HUES64 (cell line): ENCODE measurements at regions not wholly inside any gene's neighbourhood (a gene's known extent, or its start where the extent isn't known, plus 50 kb on each side); places are given as distances from the start of the nearest gene placed in this dataset.

Experiments
- H3K27ac ChIP-seq: 2 replicates; pipeline ENCODE4 v1.7.0; 2013; ENCODE audit warnings: low read depth, low read length, inconsistent platforms
- H3K27me3 ChIP-seq: 2 replicates; pipeline ENCODE4 v1.6.1; 2013; ENCODE audit warnings: mild to moderate bottlenecking, low read length; ENCODE audit not compliant: insufficient read depth
- H3K36me3 ChIP-seq: 2 replicates; pipeline ENCODE4 v1.6.1; 2013; ENCODE audit warnings: mild to moderate bottlenecking, low read length; ENCODE audit not compliant: insufficient read depth
- H3K4me1 ChIP-seq: 2 replicates; pipeline ENCODE4 v1.6.1; 2013; ENCODE audit warnings: mild to moderate bottlenecking, low read length, moderate library complexity; ENCODE audit not compliant: insufficient read depth
- H3K4me3 ChIP-seq: 2 replicates; pipeline ENCODE4 v1.5.1; 2013; ENCODE audit warnings: mild to moderate bottlenecking, low read length, moderate library complexity
- H3K9ac ChIP-seq: 2 replicates; pipeline ENCODE4 v1.6.1; 2013; ENCODE audit warnings: mild to moderate bottlenecking, low read depth, low read length
- H3K9me3 ChIP-seq: 2 replicates; pipeline ENCODE4 v1.6.1; 2013; ENCODE audit warnings: low read depth, low read length; ENCODE audit not compliant: insufficient read depth
- WGBS: fragments of 150-250, 120-280 bp; methylation state at CpG from one replicate; pipeline ENCODE4 v1.1.7; 2013; ENCODE audit warnings: missing lambda C conversion rate; 5-methylcytosine and 5-hydroxymethylcytosine counted together

DNA sequence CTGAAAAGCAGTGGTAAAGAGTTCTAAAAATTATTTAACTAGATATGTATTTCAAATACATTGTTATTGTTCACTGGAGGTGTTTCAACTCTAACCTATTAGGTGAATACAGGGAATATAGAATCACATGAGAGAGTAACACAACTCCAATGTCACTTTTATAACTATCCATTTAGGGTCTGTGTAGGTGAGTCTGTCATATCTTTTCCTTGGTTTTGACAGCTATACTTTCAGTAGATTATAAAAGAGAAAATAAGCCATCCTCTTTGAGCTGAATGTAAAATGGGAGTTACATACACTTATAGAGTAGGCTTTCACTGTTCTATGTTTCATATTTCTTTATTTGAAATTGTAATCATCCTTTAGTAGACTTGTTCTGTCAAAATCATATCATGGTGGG lies 2321.0 kb downstream of the PCDH9 start:
- no peaks in the 10 kb centered on the region for H3K36me3 ChIP-seq
- H3K9me3 ChIP-seq = no peaks in the 10 kb centered on the region; the same call in 1 of the 2 replicates
- H3K4me1 ChIP-seq = no peaks in the 10 kb centered on the region
- no peak overlapping the region for H3K27ac ChIP-seq
- no peak overlapping the region for H3K4me3 ChIP-seq
- no peak overlapping the region for H3K9ac ChIP-seq
- no peaks in the 10 kb centered on the region for H3K27me3 ChIP-seq

DNA sequence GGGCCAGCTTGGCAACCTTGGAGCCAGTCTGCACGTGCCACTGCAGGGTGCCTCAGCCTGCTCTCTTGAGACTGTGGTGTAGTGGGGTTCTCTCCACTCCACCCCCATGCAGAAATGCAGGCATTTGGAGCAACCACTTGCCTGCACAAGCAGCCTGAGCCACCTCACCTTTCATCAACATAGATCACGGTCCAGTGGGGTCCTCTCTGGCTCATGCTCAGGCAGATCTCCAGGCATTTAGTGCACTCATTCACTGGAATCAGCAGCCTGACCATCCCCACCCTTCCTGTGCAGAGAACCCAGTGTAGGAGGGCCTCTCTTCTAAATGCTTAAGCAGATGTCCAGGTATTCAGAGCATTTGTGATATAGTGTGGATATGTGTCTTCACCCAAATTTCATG lies 2330.1 kb downstream of the PCDH9 start:
- H3K27me3 ChIP-seq = no peaks in the 10 kb centered on the region
- H3K4me1 ChIP-seq = no peaks in the 10 kb centered on the region
- H3K36me3 ChIP-seq = no peaks in the 10 kb centered on the region
- H3K27ac ChIP-seq = no peak overlapping the region
- H3K9ac ChIP-seq = no peak overlapping the region
- no peaks in the 10 kb centered on the region for H3K9me3 ChIP-seq
- 94% methylated on average over 2 of the region's 2 CpGs for WGBS
- H3K4me3 ChIP-seq = no peak overlapping the region

DNA sequence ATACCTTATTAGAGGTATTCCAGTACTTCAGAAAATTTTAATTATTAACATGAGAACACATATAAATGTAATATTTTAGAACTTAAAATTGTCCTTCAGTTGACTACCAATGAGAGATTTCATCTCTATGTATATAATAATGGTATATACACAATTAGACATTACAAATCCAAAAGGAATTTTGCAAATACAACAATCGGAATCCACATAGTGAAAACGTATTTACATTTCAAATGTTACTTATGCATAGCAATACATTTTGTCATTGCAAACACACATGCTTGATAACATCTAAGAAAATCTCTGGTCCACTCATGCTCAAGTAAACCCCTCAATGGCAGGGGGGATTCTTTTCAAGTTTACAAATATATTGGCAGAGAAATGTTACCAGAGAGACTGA lies 2345.2 kb downstream of the PCDH9 start:
- H3K9me3 ChIP-seq = no peaks in the 10 kb centered on the region
- no peaks in the 10 kb centered on the region for H3K4me1 ChIP-seq
- no peak overlapping the region for H3K27ac ChIP-seq
- H3K4me3 ChIP-seq = no peak overlapping the region
- H3K27me3 ChIP-seq = no peaks in the 10 kb centered on the region
- 90% methylated on average over 2 of the region's 2 CpGs for WGBS
- no peak overlapping the region for H3K9ac ChIP-seq
- no peaks in the 10 kb centered on the region for H3K36me3 ChIP-seq

DNA sequence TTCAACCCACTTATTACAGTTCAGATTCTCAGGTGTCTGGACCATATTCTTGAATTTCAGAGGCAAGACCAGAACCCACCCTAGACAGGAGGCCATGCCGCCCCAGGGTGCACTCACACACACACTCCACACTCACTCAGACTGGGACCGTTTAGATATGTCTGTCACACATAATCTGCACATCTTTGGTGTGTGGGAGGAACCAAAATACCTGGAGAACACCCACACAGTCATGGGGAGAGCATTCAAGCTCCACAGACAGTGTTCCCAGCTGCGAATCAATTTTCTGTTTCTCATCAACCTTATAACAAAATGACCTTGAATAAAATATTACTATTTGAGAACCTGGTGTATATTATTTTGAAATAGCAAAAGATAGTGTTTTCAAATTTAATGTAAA lies 2353.0 kb downstream of the PCDH9 start:
- no peaks in the 10 kb centered on the region for H3K9me3 ChIP-seq
- 93% methylated on average over 3 of the region's 3 CpGs for WGBS
- H3K36me3 ChIP-seq = no peaks in the 10 kb centered on the region

DNA sequence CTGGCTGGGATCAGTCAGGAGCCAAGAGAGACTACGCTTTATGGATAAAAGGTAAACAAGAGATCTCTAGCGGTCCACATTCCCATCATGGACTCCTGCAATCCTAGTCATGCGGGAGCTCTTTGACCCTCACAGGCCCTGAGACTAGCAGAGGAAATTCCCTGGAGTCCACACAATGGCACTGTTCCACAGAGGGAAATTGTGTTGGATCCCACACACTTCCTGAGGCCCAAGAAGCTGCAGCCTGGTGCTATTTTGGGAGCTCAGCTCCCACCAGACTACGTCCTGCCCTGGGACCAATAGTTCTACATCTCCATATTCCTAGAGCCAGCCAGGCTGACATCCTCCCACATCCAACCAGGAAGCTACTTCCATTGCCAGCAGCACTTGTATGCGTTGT lies 2358.4 kb downstream of the PCDH9 start:
- Histone ChIP-seq H3K4me3 (no peak overlapping the region), H3K9me3 (no peaks in the 10 kb centered on the region; the same call in 1 of the 2 replicates), H3K4me1 (no peaks in the 10 kb centered on the region), H3K36me3 (no peaks in the 10 kb centered on the region), H3K27me3 (no peaks in the 10 kb centered on the region), H3K9ac (no peak overlapping the region), H3K27ac (no peak overlapping the region)
- WGBS = 95% methylated on average over 5 of the region's 5 CpGs

More for the DNA sequence above, 2353.0 kb downstream of the PCDH9 start:
- Histone ChIP-seq H3K4me3 (no peak overlapping the region), H3K27ac (no peak overlapping the region), H3K4me1 (no peaks in the 10 kb centered on the region), H3K9ac (no peak overlapping the region), H3K27me3 (no peaks in the 10 kb centered on the region)

DNA sequence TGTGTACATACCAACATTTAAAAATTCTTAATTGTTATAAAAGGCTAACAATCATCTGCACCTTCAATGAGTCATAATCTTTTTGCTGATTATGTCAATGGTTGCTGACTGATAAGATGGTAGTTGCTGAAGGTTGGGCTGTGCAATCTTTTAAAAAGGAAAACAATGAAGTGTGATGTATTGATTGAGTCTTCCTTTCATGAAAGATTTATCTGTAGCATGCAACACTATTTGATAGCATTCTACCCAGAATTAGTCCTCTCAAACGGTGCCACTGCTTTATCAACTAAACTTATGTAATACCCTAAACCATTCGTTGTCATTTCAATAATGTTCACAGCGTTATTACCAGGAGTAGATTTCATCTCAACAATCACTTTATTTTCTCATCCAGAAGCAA lies 2360.6 kb downstream of the PCDH9 start:
- no peaks in the 10 kb centered on the region for H3K27me3 ChIP-seq
- no peaks in the 10 kb centered on the region; the same call in 1 of the 2 replicates for H3K9me3 ChIP-seq
- H3K4me3 ChIP-seq = no peak overlapping the region
- 95% methylated on average over 3 of the region's 3 CpGs for WGBS
- H3K36me3 ChIP-seq = no peaks in the 10 kb centered on the region
- no peaks in the 10 kb centered on the region for H3K4me1 ChIP-seq
- no peak overlapping the region for H3K27ac ChIP-seq
- no peak overlapping the region for H3K9ac ChIP-seq

DNA sequence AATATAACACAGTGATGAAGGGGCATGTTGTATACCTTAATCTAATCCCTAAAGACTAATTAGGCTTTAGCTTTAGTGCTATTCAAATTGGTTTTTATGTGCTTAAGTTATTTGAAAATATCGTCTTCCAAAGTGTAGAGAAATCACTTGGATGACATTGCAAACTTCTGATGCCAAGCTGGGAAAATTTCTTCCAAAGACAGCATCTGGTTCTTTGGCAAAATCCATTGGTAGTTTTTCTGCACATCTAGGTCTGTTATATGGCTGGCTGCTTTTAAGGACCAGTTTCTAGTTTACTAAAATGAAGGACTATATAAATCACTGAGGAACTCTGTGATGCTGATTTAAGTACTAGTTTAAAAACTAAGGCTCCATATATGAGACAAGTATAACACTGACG lies 2362.3 kb downstream of the PCDH9 start:
- no peaks in the 10 kb centered on the region for H3K36me3 ChIP-seq
- no peak overlapping the region for H3K4me3 ChIP-seq
- WGBS = 98% methylated on average over 2 of the region's 2 CpGs
- H3K9ac ChIP-seq = no peak overlapping the region
- H3K4me1 ChIP-seq = no peaks in the 10 kb centered on the region
- no peaks in the 10 kb centered on the region; the same call in 1 of the 2 replicates for H3K9me3 ChIP-seq
- H3K27ac ChIP-seq = no peak overlapping the region
- no peaks in the 10 kb centered on the region for H3K27me3 ChIP-seq

- no peak overlapping the region for H3K27ac ChIP-seq
- no peak overlapping the region for H3K9ac ChIP-seq
- H3K27me3 ChIP-seq = no peaks in the 10 kb centered on the region
- no peaks in the 10 kb centered on the region for H3K4me1 ChIP-seq
- no peak overlapping the region for H3K4me3 ChIP-seq
- no peaks in the 10 kb centered on the region; the same call in 1 of the 2 replicates for H3K9me3 ChIP-seq
- no peaks in the 10 kb centered on the region for H3K36me3 ChIP-seq
Measured at GRCh38 chr13:64866331-64866730, 2363.8 kb downstream of the PCDH9 start.

DNA sequence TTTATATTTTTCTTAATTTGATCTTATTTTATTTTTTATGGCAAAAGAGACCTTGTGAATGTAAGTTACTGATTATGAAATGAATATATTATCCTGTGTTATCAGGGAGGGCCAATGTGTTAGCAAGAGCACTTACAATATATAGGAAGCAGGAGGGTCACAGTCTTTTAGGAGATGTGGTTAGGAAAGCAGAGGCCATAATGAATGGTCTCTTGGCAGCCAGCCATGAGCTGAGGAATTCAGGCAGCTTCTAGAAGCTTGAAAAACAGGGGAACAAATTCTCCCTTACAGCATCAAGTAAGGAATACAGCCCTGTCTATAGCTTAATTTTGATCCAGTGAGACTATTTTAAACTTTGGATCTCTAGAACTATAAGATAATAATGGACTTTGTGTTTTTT lies 2374.6 kb downstream of the PCDH9 start:
- no peak overlapping the region for H3K9ac ChIP-seq
- H3K27ac ChIP-seq = no peak overlapping the region
- no peaks in the 10 kb centered on the region for H3K36me3 ChIP-seq
- H3K4me1 ChIP-seq = peaks cover 11% of the 10 kb centered on the region; the same call in 1 of the 2 replicates
- H3K4me3 ChIP-seq = no peak overlapping the region
- H3K27me3 ChIP-seq = no peaks in the 10 kb centered on the region
- H3K9me3 ChIP-seq = no peaks in the 10 kb centered on the region

GRCh38 chr13:64850017-64850416 lies 2380.1 kb downstream of the PCDH9 start:
- no peak overlapping the region for H3K27ac ChIP-seq
- H3K9ac ChIP-seq = no peak overlapping the region
- H3K4me1 ChIP-seq = no peaks in the 10 kb centered on the region; the same call in 1 of the 2 replicates

GRCh38 chr13:64849196-64849595 lies 2380.9 kb downstream of the PCDH9 start:
- H3K9me3 ChIP-seq = no peaks in the 10 kb centered on the region
- H3K9ac ChIP-seq = no peak overlapping the region
- H3K27me3 ChIP-seq = no peaks in the 10 kb centered on the region
- no peak overlapping the region for H3K4me3 ChIP-seq
- no peak overlapping the region for H3K27ac ChIP-seq
- no peaks in the 10 kb centered on the region; the same call in 1 of the 2 replicates for H3K4me1 ChIP-seq
- H3K36me3 ChIP-seq = no peaks in the 10 kb centered on the region

More at GRCh38 chr13:64850017-64850416, 2380.1 kb downstream of the PCDH9 start:
- Histone ChIP-seq H3K4me3 (no peak overlapping the region), H3K9me3 (no peaks in the 10 kb centered on the region), H3K36me3 (no peaks in the 10 kb centered on the region), H3K27me3 (no peaks in the 10 kb centered on the region)

DNA sequence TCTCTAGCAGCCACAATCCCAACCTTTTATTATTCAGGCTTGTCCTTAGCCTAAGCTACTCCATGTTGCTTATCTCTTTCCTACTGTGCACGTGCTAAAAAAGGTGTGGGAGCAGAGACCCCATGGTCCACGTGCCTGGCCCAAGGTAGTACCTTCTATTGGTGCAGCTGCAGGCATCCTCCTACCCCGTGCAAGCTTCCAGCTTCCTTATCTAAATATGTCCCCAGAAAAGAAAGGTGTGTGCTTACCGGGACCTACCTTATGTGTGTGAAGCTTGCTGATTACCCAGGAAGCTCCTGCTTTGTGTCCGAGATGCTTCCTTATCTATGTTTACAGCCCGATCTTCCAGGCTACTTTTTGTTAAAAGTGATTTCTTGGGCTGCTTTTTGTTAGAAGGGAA lies 2382.4 kb downstream of the PCDH9 start:
- Histone ChIP-seq H3K9me3 (no peaks in the 10 kb centered on the region), H3K4me1 (no peaks in the 10 kb centered on the region; the same call in 1 of the 2 replicates), H3K9ac (no peak overlapping the region), H3K4me3 (no peak overlapping the region), H3K27me3 (no peaks in the 10 kb centered on the region), H3K27ac (no peak overlapping the region), H3K36me3 (no peaks in the 10 kb centered on the region)
- 90% methylated on average over 6 of the region's 6 CpGs for WGBS
